Gastroesophageal sphincter (tissue), 3 donors: ENCODE measurements at regions not wholly inside any gene's neighbourhood (a gene's known extent, or its start where the extent isn't known, plus 50 kb on each side); places are given as distances from the start of the nearest gene placed in this dataset.

ENCODE experiments used
- POLR2A ChIP-seq, 2 donors: fragments of 450-650 bp; IDR thresholded peaks; one replicate each; pipeline ENCODE4 v1.6.1; 2017; ENCODE audit warnings: antibody characterized with exemption in 2 of 2, mild to moderate bottlenecking in 2 of 2, moderate library complexity in 1 of 2
- TF ChIP-seq, protein P1 (sequence below), 4 experiments: fragments of 200-600 bp in 2 of 4; fragments of 450-650 bp in 2 of 4; sonication (generic) in 1 of 4; IDR thresholded peaks; one replicate each; pipeline ENCODE4 v1.5.1; 2017 to 2019; ENCODE audit warnings: antibody characterized with exemption in 4 of 4, mild to moderate bottlenecking in 2 of 4, moderate library complexity in 2 of 4

DNA sequence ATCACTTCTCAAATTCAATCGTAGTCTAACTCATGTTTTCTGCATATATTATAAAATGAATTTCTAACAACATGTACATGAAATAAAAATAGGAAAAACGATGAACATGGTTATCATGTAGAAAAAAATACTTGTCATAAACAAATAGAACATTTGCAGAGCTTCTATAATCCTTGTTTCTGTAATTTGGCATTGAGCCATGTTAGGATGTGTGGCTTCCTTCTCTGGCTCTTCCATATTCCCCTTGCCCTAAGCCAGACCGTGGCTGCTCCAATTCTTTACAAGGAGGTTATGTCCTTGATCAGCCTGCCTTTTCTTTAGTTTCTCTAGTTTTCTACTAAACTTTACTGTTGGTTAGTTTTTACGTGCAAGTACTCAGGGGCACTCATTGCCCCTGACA lies 155.3 kb downstream of the COL6A3 start:
- TF ChIP-seq POLR2A (IDR thresholded peaks at IDR 0.05) = no peak
- TF ChIP-seq, protein P1, sequence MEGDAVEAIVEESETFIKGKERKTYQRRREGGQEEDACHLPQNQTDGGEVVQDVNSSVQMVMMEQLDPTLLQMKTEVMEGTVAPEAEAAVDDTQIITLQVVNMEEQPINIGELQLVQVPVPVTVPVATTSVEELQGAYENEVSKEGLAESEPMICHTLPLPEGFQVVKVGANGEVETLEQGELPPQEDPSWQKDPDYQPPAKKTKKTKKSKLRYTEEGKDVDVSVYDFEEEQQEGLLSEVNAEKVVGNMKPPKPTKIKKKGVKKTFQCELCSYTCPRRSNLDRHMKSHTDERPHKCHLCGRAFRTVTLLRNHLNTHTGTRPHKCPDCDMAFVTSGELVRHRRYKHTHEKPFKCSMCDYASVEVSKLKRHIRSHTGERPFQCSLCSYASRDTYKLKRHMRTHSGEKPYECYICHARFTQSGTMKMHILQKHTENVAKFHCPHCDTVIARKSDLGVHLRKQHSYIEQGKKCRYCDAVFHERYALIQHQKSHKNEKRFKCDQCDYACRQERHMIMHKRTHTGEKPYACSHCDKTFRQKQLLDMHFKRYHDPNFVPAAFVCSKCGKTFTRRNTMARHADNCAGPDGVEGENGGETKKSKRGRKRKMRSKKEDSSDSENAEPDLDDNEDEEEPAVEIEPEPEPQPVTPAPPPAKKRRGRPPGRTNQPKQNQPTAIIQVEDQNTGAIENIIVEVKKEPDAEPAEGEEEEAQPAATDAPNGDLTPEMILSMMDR (IDR thresholded peaks at IDR 0.05) = no peak
